ENCODE measurements at regions not wholly inside any gene's neighbourhood (a gene's known extent, or its start where the extent isn't known, plus 50 kb on each side); places are given as distances from the start of the nearest gene placed in this dataset.

DNA sequence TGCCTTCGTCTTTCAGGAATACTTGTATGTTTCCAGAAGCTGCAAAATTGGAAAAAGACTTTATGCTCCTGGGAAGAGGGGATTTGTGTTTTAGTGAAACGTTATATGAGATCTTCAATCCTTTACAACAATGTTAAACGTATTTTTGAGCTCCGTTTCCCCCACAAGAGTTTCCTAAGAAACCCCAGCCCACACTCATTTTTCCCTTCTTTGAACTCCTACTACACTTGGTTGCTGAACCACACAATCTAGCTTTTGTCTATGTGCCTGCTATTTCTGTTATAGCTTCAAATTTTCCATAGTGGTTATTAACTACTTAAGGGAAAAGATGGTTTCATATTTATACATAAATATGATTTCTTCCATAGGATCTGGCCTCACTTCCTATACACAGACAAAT lies 238.6 kb upstream of the ACTBL2 start:
- H3K4ac ChIP-seq (replicated peaks; ENCODE audit: insufficient read length, low read depth, low read length) = no peak overlapping the region
- H4K20me1 ChIP-seq (replicated peaks in 1 of 2; ENCODE audit: control insufficient read depth in 1 of 2, insufficient read depth in 2 of 2, low read length in 2 of 2) = no peaks in the 10 kb centered on the region
- no peaks in the 10 kb centered on the region for H3K79me1 ChIP-seq (ENCODE audit: low read depth, low read length)
- no peak overlapping the region for H3K18ac ChIP-seq (ENCODE audit: extremely low read depth, low read length)
- H3K9me3 ChIP-seq (ENCODE audit: insufficient read depth in 2 of 2, low read depth in 1 of 2, low read length in 1 of 2) = no peaks in the 10 kb centered on the region
- H2BK20ac ChIP-seq (ENCODE audit: low read length) = no peak overlapping the region
- no peak overlapping the region for H4K91ac ChIP-seq (replicated peaks; ENCODE audit: insufficient read length, low read length)
- no peak overlapping the region for H3K9ac ChIP-seq (replicated peaks in 1 of 4; ENCODE audit: extremely low read depth in 1 of 4, low read depth in 3 of 4, low read length in 3 of 4)
- no peak overlapping the region for H2AK5ac ChIP-seq (ENCODE audit: low read depth, low read length)
- no peaks in the 10 kb centered on the region for H3K79me2 ChIP-seq (ENCODE audit: control insufficient read depth in 1 of 2, insufficient read depth in 2 of 2, low read length in 2 of 2)
- no peaks in the 10 kb centered on the region for H3K27me3 ChIP-seq (replicated peaks in 1 of 4; ENCODE audit: control insufficient read depth in 3 of 4, extremely low read depth in 1 of 4, insufficient read depth in 3 of 4, low read length in 3 of 4)
- no peaks in the 10 kb centered on the region for H3K4me1 ChIP-seq (replicated peaks in 1 of 4; ENCODE audit: control insufficient read depth in 3 of 4, insufficient read depth in 4 of 4, low read length in 3 of 4)
- H3K23me2 ChIP-seq (ENCODE audit: low read depth, low read length) = no peaks in the 10 kb centered on the region
- no peak overlapping the region for H4K5ac ChIP-seq (ENCODE audit: insufficient read length, low read depth, low read length)
- 96% methylated on average over 4 of the region's 4 CpGs; no CpG with 5 or more reads in 1 of the 2 experiments for WGBS, 2 experiments (ENCODE audit: extremely low coverage in 1 of 2, insufficient coverage in 1 of 2, insufficient read length in 1 of 2, insufficient replicate concordance in 2 of 2, low coverage in 1 of 2, low lambda C conversion rate in 2 of 2, missing lambda C conversion rate in 1 of 2)
- H2BK5ac ChIP-seq (ENCODE audit: low read depth, low read length) = no peak overlapping the region
- H3K56ac ChIP-seq (replicated peaks; ENCODE audit: insufficient read length, low read depth, low read length) = no peak overlapping the region
- DNase-seq (ENCODE audit: low read depth in 1 of 2, low spot score in 2 of 2) (no peak), FAIRE-seq (no peak)
- no peak overlapping the region for H2AFZ ChIP-seq (ENCODE audit: low read length)
- no peak overlapping the region for H2BK15ac ChIP-seq (ENCODE audit: low read length)
- H3K4me3 ChIP-seq (ENCODE audit: extremely low read depth in 1 of 4, insufficient read depth in 2 of 4, low read depth in 3 of 4, low read length in 4 of 4) = no peak overlapping the region
- H3K4me2 ChIP-seq (ENCODE audit: insufficient read depth in 1 of 2, low read depth in 2 of 2, low read length in 2 of 2) = no peak overlapping the region
- ChIA-PET CTCF (ENCODE audit: partially characterized antibody) (interaction anchor here (0.7 to 1.5 kb wide), 5 partner anchors 29 to 574 kb away, joined by 3 to 4 read pairs (median 3); no protein-coding TSS in a partner anchor), POLR2A (ENCODE audit: partially characterized antibody) (no interaction called here)
- H2BK120ac ChIP-seq (replicated peaks; ENCODE audit: low read depth, low read length) = no peak overlapping the region
- H4K8ac ChIP-seq (ENCODE audit: extremely low read depth, insufficient read depth, low read length) = no peak overlapping the region
- H3K27ac ChIP-seq (ENCODE audit: low read depth, low read length) = no peak overlapping the region
- no peak overlapping the region for H2BK12ac ChIP-seq (ENCODE audit: low read depth, low read length)
- H3K14ac ChIP-seq (ENCODE audit: insufficient read length) = no peak overlapping the region
- no peaks in the 10 kb centered on the region for H3K36me3 ChIP-seq (ENCODE audit: control insufficient read depth in 2 of 4, insufficient read depth in 4 of 4, low read length in 3 of 4)
- H3K23ac ChIP-seq (ENCODE audit: insufficient read length) = no peak overlapping the region
- TF ChIP-seq, protein P1, sequence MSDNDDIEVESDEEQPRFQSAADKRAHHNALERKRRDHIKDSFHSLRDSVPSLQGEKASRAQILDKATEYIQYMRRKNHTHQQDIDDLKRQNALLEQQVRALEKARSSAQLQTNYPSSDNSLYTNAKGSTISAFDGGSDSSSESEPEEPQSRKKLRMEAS (IDR thresholded peaks at IDR 0.05) = no peak
- TF ChIP-seq GABPA (IDR thresholded peaks at IDR 0.05; ENCODE audit: borderline replicate concordance, insufficient read depth, low read length) (no peak), POU5F1 (IDR thresholded peaks at IDR 0.05; ENCODE audit: low read depth, low read length) (no peak), JUN (IDR thresholded peaks at IDR 0.05; ENCODE audit: low read depth, low read length) (no peak), BACH1 (IDR thresholded peaks at IDR 0.05; ENCODE audit: low read length) (no peak), POLR2AphosphoS5 (IDR thresholded peaks at IDR 0.05; ENCODE audit: low read depth, low read length) (no peak), RBBP5 (IDR thresholded peaks at IDR 0.05; ENCODE audit: borderline replicate concordance, low read depth, low read length) (no peak), NANOG (IDR thresholded peaks at IDR 0.05; ENCODE audit: insufficient read depth, low read depth, low read length, poor library complexity, severe bottlenecking) (no peak), RFX5 (IDR thresholded peaks at IDR 0.05; ENCODE audit: borderline replicate concordance, low read depth, low read length) (no peak), CEBPB (IDR thresholded peaks at IDR 0.05; ENCODE audit: low read depth, low read length) (no peak)

Measured in H1 (cell line).